OCI-LY7 (cell line): ENCODE measurements at regions not wholly inside any gene's neighbourhood (a gene's known extent, or its start where the extent isn't known, plus 50 kb on each side); places are given as distances from the start of the nearest gene placed in this dataset.

ENCODE experiments used
- BruUV-seq: library from RNA; stranded (reverse); fragments of 400-500 nt; replicated peaks from 2 replicates; lab custom pipeline; 2021; lab: Mats Ljungman, UMichigan
- CTCF ChIA-PET: fragments of 300-600 bp; sonication (Branson Sonifier 250); formaldehyde crosslinking; loops from one replicate; lab custom pipeline; 2022; ENCODE audit warnings: antibody characterized with exemption; ENCODE audit not compliant: unreplicated experiment; lab: Charles Lee
- POLR2A ChIA-PET: fragments of 300-600 bp; sonication (Branson Sonifier 250); formaldehyde crosslinking; loops from one replicate; lab custom pipeline; 2022; ENCODE audit warnings: antibody characterized with exemption; lab: Charles Lee
- DNase-seq: peaks from one replicate; pipeline ENCODE4 v3.0.0-alpha.2; 2015; ENCODE audit warnings: low spot score
- H2AFZ ChIP-seq: fragments of 200-600 bp; sonication (generic), shearing (Covaris generic); 2 replicates; pipeline ENCODE4 v1.6.1; 2014; ENCODE audit warnings: mild to moderate bottlenecking, antibody characterized with exemption, low read length, moderate library complexity
- H3K27ac ChIP-seq: fragments of 200-600 bp; sonication (generic); 2 replicates; pipeline ENCODE4 v1.5.1; 2014; ENCODE audit warnings: mixed run types, low read depth, mild to moderate bottlenecking, moderate library complexity, low read length, inconsistent platforms; ENCODE audit not compliant: poor library complexity, severe bottlenecking
- H3K36me3 ChIP-seq: fragments of 200-600 bp; sonication (generic); 2 replicates; pipeline ENCODE4 v1.6.1; 2014; ENCODE audit warnings: mild to moderate bottlenecking, antibody characterized with exemption, low read length, moderate library complexity, mixed read lengths; ENCODE audit not compliant: insufficient read depth
- H3K4me1 ChIP-seq: fragments of 200-600 bp; sonication (generic); 2 replicates; pipeline ENCODE4 v1.5.1; 2014; ENCODE audit warnings: mild to moderate bottlenecking, low read length; ENCODE audit not compliant: insufficient read depth, poor library complexity, severe bottlenecking
- H3K4me2 ChIP-seq: fragments of 200-600 bp; sonication (generic); 2 replicates; pipeline ENCODE4 v1.6.1; 2014; ENCODE audit warnings: mild to moderate bottlenecking, low read length
- H3K4me3 ChIP-seq: fragments of 200-600 bp; sonication (generic); 2 replicates; pipeline ENCODE4 v1.5.1; 2014; ENCODE audit warnings: mild to moderate bottlenecking, low read depth, low read length; ENCODE audit not compliant: poor library complexity, severe bottlenecking
- H3K79me2 ChIP-seq: fragments of 200-600 bp; sonication (generic); 2 replicates; pipeline ENCODE4 v1.6.1; 2016; ENCODE audit warnings: low read depth, mild to moderate bottlenecking, low read length, moderate library complexity, mixed read lengths; ENCODE audit not compliant: insufficient read depth
- H3K9me2 ChIP-seq: fragments of 200-600 bp; sonication (generic); 2 replicates; pipeline ENCODE4 v1.6.1; 2016; ENCODE audit warnings: mild to moderate bottlenecking, low read length, mixed read lengths; ENCODE audit not compliant: insufficient read depth
- H3K9me3 ChIP-seq: fragments of 200-600 bp; sonication (generic); 2 replicates; pipeline ENCODE4 v1.6.1; 2014; ENCODE audit warnings: mild to moderate bottlenecking, mixed run types, low read length, mixed read lengths
- H4K20me1 ChIP-seq: fragments of 200-600 bp; sonication (generic); 2 replicates; pipeline ENCODE4 v1.6.1; 2014; ENCODE audit warnings: mild to moderate bottlenecking, antibody characterized with exemption, low read length, moderate library complexity, mixed read lengths; ENCODE audit not compliant: insufficient read depth
- CTCF ChIP-seq: fragments of 200-600 bp; sonication (generic); conservative IDR thresholded peaks from 2 replicates; pipeline ENCODE4 v1.5.1; 2014; ENCODE audit warnings: mild to moderate bottlenecking, antibody characterized with exemption, low read length, moderate library complexity, mixed read lengths
- EZH2phosphoT487 ChIP-seq: fragments of 200-600 bp; sonication (generic); IDR thresholded peaks from 2 replicates; pipeline ENCODE4 v1.6.1; 2018; ENCODE audit warnings: low read depth, borderline replicate concordance, mild to moderate bottlenecking, mixed run types, antibody characterized with exemption, low read length, moderate library complexity, mixed read lengths
- intact Hi-C: fragments of 100-400 bp; cut with micrococcal nuclease; formaldehyde crosslinking; loops from one replicate; pipeline ENCODE4 v1.10.0; 2022; ENCODE audit not compliant: unreplicated experiment

GRCh38 chr14:106051796-106052195 lies 525.4 kb downstream of the TMEM121 start:
- intact Hi-C loops = no loop called here
- Histone ChIP-seq H2AFZ (no peak overlapping the region), H3K4me2 (no peak overlapping the region), H3K9me3 (no peaks in the 10 kb centered on the region), H4K20me1 (no peaks in the 10 kb centered on the region), H3K27ac (no peak overlapping the region), H3K36me3 (no peaks in the 10 kb centered on the region), H3K4me1 (no peaks in the 10 kb centered on the region), H3K4me3 (no peak overlapping the region), H3K79me2 (no peaks in the 10 kb centered on the region), H3K9me2 (no peaks in the 10 kb centered on the region)
- no peak for DNase-seq
- TF ChIP-seq EZH2phosphoT487 = no peak
- no peak for TF ChIP-seq CTCF
- ChIA-PET CTCF (no interaction called here), POLR2A (no interaction called here)
- BruUV-seq = no TSS peak

GRCh38 chr14:106055289-106055688 lies 528.9 kb downstream of the TMEM121 start:
- intact Hi-C loops = no loop called here
- POLR2A ChIA-PET = no interaction called here

GRCh38 chr14:106058342-106058741 lies 532.0 kb downstream of the TMEM121 start:
- Histone ChIP-seq H3K4me1 (no peaks in the 10 kb centered on the region), H3K27ac (no peak overlapping the region), H2AFZ (no peak overlapping the region), H3K79me2 (no peaks in the 10 kb centered on the region), H3K9me3 (no peaks in the 10 kb centered on the region), H4K20me1 (no peaks in the 10 kb centered on the region), H3K9me2 (no peaks in the 10 kb centered on the region), H3K4me2 (no peak overlapping the region), H3K36me3 (no peaks in the 10 kb centered on the region), H3K4me3 (no peak overlapping the region)
- intact Hi-C loops = no loop called here
- DNase-seq = no peak
- POLR2A ChIA-PET = no interaction called here
- CTCF ChIA-PET = no interaction called here
- no TSS peak for BruUV-seq
- TF ChIP-seq EZH2phosphoT487 (no peak), CTCF (no peak)

More at GRCh38 chr14:106055289-106055688, 528.9 kb downstream of the TMEM121 start:
- Histone ChIP-seq H3K4me1 (no peaks in the 10 kb centered on the region), H3K36me3 (no peaks in the 10 kb centered on the region), H3K79me2 (no peaks in the 10 kb centered on the region), H3K9me3 (no peaks in the 10 kb centered on the region), H2AFZ (no peak overlapping the region), H3K27ac (no peak overlapping the region), H4K20me1 (no peaks in the 10 kb centered on the region), H3K4me2 (no peak overlapping the region), H3K9me2 (no peaks in the 10 kb centered on the region), H3K4me3 (no peak overlapping the region)
- BruUV-seq = no TSS peak
- no peak for DNase-seq
- CTCF ChIA-PET = no interaction called here
- no peak for TF ChIP-seq CTCF
- no peak for TF ChIP-seq EZH2phosphoT487
